Common myeloid progenitor, CD34-positive (primary cell): ENCODE measurements at regions not wholly inside any gene's neighbourhood (a gene's known extent, or its start where the extent isn't known, plus 50 kb on each side); places are given as distances from the start of the nearest gene placed in this dataset.

Experiments
- CTCF ChIA-PET: fragments of 350-600 bp; sonication (Branson Sonifier 250); formaldehyde crosslinking; loops from one replicate; lab custom pipeline; 2021; ENCODE audit warnings: antibody characterized with exemption; lab: Charles Lee
- POLR2A ChIA-PET: fragments of 350-600 bp; sonication (Branson Sonifier 250); formaldehyde crosslinking; loops from one replicate; lab custom pipeline; 2021; ENCODE audit warnings: antibody characterized with exemption; lab: Charles Lee
- DNase-seq, 3 donors: peaks; one replicate each; pipeline versions ENCODE4 v3.0.0 to v3.0.0-alpha.2; 2013
- H3K27ac ChIP-seq, 2 experiments: 1 replicate in 1 of 2; 2 replicates in 1 of 2; pipeline ENCODE4 v1.7.0; 2013; ENCODE audit warnings: inconsistent platforms in 2 of 2, low read length in 2 of 2, mild to moderate bottlenecking in 2 of 2, low read depth in 1 of 2, moderate library complexity in 1 of 2; ENCODE audit not compliant: severe bottlenecking in 2 of 2, insufficient read depth in 1 of 2, poor library complexity in 1 of 2
- H3K27me3 ChIP-seq, 5 experiments: replicated peaks in 2 of 5; 1 replicate in 3 of 5; 2 replicates in 2 of 5; pipeline versions ENCODE4 v1.6.1 to v1.7.0; 2013; ENCODE audit warnings: low read length in 4 of 5, mild to moderate bottlenecking in 2 of 5, moderate library complexity in 2 of 5, inconsistent platforms in 1 of 5; ENCODE audit not compliant: insufficient read depth in 5 of 5, control insufficient read depth in 4 of 5
- H3K36me3 ChIP-seq, 4 experiments: 1 replicate in 2 of 4; 2 replicates in 2 of 4; pipeline versions ENCODE4 v1.6.1 to v1.7.0; 2013; ENCODE audit warnings: low read length in 3 of 4, control low read depth in 1 of 4, mild to moderate bottlenecking in 1 of 4; ENCODE audit not compliant: control insufficient read depth in 4 of 4, insufficient read depth in 4 of 4
- H3K4me1 ChIP-seq, 4 experiments: 1 replicate in 3 of 4; 2 replicates in 1 of 4; pipeline versions ENCODE4 v1.6.1 to v1.7.1; 2013; ENCODE audit warnings: low read length in 3 of 4, mild to moderate bottlenecking in 3 of 4, control low read depth in 1 of 4, inconsistent platforms in 1 of 4, moderate library complexity in 1 of 4; ENCODE audit not compliant: control insufficient read depth in 4 of 4, insufficient read depth in 4 of 4; ENCODE audit errors: control extremely low read depth in 1 of 4
- H3K4me3 ChIP-seq, 7 experiments: 1 replicate in 4 of 7; 2 replicates in 3 of 7; pipeline versions ENCODE4 v1.5.1 to v1.7.0; 2013; ENCODE audit warnings: mild to moderate bottlenecking in 7 of 7, low read length in 6 of 7, moderate library complexity in 6 of 7, inconsistent platforms in 2 of 7, low read depth in 2 of 7, control low read depth in 1 of 7; ENCODE audit not compliant: insufficient read depth in 4 of 7, control insufficient read depth in 1 of 7; ENCODE audit errors: extremely low read depth in 1 of 7
- H3K9me3 ChIP-seq, 5 experiments: 1 replicate in 4 of 5; 2 replicates in 1 of 5; pipeline versions ENCODE4 v1.6.1 to v1.7.1; 2013; ENCODE audit warnings: low read length in 4 of 5, mild to moderate bottlenecking in 2 of 5, inconsistent platforms in 1 of 5, low read depth in 1 of 5, moderate library complexity in 1 of 5; ENCODE audit not compliant: control insufficient read depth in 4 of 5, insufficient read depth in 2 of 5; ENCODE audit errors: control extremely low read depth in 1 of 5
- WGBS: methylation state at CpG from one replicate; pipeline ENCODE4 v1.1.5; 2013; ENCODE audit not compliant: insufficient coverage; 5-methylcytosine and 5-hydroxymethylcytosine counted together

GRCh38 chr6:113560908-113561307, 296.2 kb upstream of the MARCKS start:
- Histone ChIP-seq H3K36me3 (no peaks in the 10 kb centered on the region), H3K27me3 (peaks cover 0 to 2% (median 0%) of the 10 kb centered on the region in 5 experiments), H3K9me3 (no peaks in the 10 kb centered on the region), H3K4me1 (peaks cover 0 to 6% (median 0%) of the 10 kb centered on the region in 4 experiments), H3K4me3 (no peak overlapping the region), H3K27ac (no peak overlapping the region)
- CTCF ChIA-PET: no interaction called here
- POLR2A ChIA-PET: no interaction called here
- no peak for DNase-seq

GRCh38 chr6:113562248-113562647, 294.9 kb upstream of the MARCKS start:
- DNase-seq: no peak
- no CpG with 5 or more reads among the region's 2 CpGs for WGBS
- no peaks in the 10 kb centered on the region for H3K9me3 ChIP-seq
- H3K4me3 ChIP-seq: no peak overlapping the region
- POLR2A ChIA-PET: no interaction called here
- CTCF ChIA-PET: no interaction called here
- H3K4me1 ChIP-seq: peaks cover 0 to 6% (median 0%) of the 10 kb centered on the region in 4 experiments
- no peaks in the 10 kb centered on the region for H3K36me3 ChIP-seq
- H3K27me3 ChIP-seq: peaks cover 0 to 2% (median 0%) of the 10 kb centered on the region in 5 experiments
- H3K27ac ChIP-seq: no peak overlapping the region

- ChIA-PET POLR2A (no interaction called here), CTCF (no interaction called here)
- peaks cover 0 to 2% (median 0%) of the 10 kb centered on the region in 5 experiments for H3K27me3 ChIP-seq
- H3K36me3 ChIP-seq: no peaks in the 10 kb centered on the region
- peaks cover 0 to 6% (median 0%) of the 10 kb centered on the region in 4 experiments for H3K4me1 ChIP-seq
- H3K4me3 ChIP-seq: peak overlapping the region in 3 of 7 experiments; percentile 23 to 58 (median 25)
- DNase-seq: peak; percentile 45 to 91 (median 86)
- H3K9me3 ChIP-seq: no peaks in the 10 kb centered on the region
- WGBS: 43% methylated on average over 20 of the region's 22 CpGs
- H3K27ac ChIP-seq: no peak overlapping the region
These were observed 292.6 kb upstream of the MARCKS start for GRCh38 chr6:113564371-113565171.

- Histone ChIP-seq H3K36me3 (no peaks in the 10 kb centered on the region), H3K4me1 (peaks cover 0 to 6% (median 0%) of the 10 kb centered on the region in 4 experiments), H3K27ac (no peak overlapping the region), H3K4me3 (peak overlapping the region in 1 of 7 experiments; percentile 58), H3K27me3 (peaks cover 0 to 2% (median 0%) of the 10 kb centered on the region in 5 experiments), H3K9me3 (no peaks in the 10 kb centered on the region)
- ChIA-PET POLR2A (no interaction called here), CTCF (no interaction called here)
- 81% methylated on average over 6 of the region's 10 CpGs for WGBS
- DNase-seq: no peak
These were observed 291.8 kb upstream of the MARCKS start for GRCh38 chr6:113565306-113565705.

GRCh38 chr6:113570161-113570560, 287.0 kb upstream of the MARCKS start:
- no peak for DNase-seq
- Histone ChIP-seq H3K27me3 (no peaks in the 10 kb centered on the region), H3K27ac (no peak overlapping the region), H3K4me3 (no peak overlapping the region), H3K36me3 (no peaks in the 10 kb centered on the region), H3K4me1 (peaks cover 0 to 2% (median 0%) of the 10 kb centered on the region in 4 experiments), H3K9me3 (no peaks in the 10 kb centered on the region)
- ChIA-PET POLR2A (no interaction called here), CTCF (interaction anchor here (2.1 kb wide), 1 partner anchor 15 kb away, joined by 7 read pairs; no protein-coding TSS in a partner anchor)

- CTCF ChIA-PET: interaction anchor here (2.1 kb wide), 1 partner anchor 14 kb away, joined by 7 read pairs; no protein-coding TSS in a partner anchor
- Histone ChIP-seq H3K4me3 (no peak overlapping the region), H3K9me3 (no peaks in the 10 kb centered on the region), H3K36me3 (no peaks in the 10 kb centered on the region), H3K4me1 (no peaks in the 10 kb centered on the region), H3K27me3 (no peaks in the 10 kb centered on the region), H3K27ac (no peak overlapping the region)
- DNase-seq: no peak
- POLR2A ChIA-PET: no interaction called here
- WGBS: no CpG with 5 or more reads among the region's 3 CpGs
These were observed 286.5 kb upstream of the MARCKS start for GRCh38 chr6:113570641-113571040.

- no peak for DNase-seq
- Histone ChIP-seq H3K9me3 (no peaks in the 10 kb centered on the region), H3K27me3 (no peaks in the 10 kb centered on the region), H3K4me3 (no peak overlapping the region), H3K27ac (no peak overlapping the region), H3K4me1 (no peaks in the 10 kb centered on the region), H3K36me3 (no peaks in the 10 kb centered on the region)
- POLR2A ChIA-PET: no interaction called here
- WGBS: 92% methylated on average over 3 of the region's 4 CpGs
- CTCF ChIA-PET: no interaction called here
These were observed 283.0 kb upstream of the MARCKS start for GRCh38 chr6:113574147-113574546.
